GM12878 (cell line): ENCODE measurements at regions not wholly inside any gene's neighbourhood (a gene's known extent, or its start where the extent isn't known, plus 50 kb on each side); places are given as distances from the start of the nearest gene placed in this dataset.

Experiments
- ATAC-seq: fragments of 200-7000 bp; cut with Tn5 transposase; 3 replicates; pipeline ENCODE4 v1.9.1; 2020; ENCODE audit warnings: mild to moderate bottlenecking, moderate library complexity
- BruUV-seq: library from RNA; stranded (reverse); fragments of 400-500 nt; replicated peaks from 2 replicates; lab custom pipeline; 2021; lab: Mats Ljungman, UMichigan
- CTCF ChIA-PET: fragments of 300-600 bp; sonication (Branson Sonifier 250); formaldehyde crosslinking; extraction: SDS; loops from one replicate; lab custom pipeline; 2021; ENCODE audit warnings: inconsistent platforms; lab: Yijun Ruan, JAX
- POLR2A ChIA-PET: fragments of 350-600 bp; formaldehyde crosslinking; extraction: SDS; loops from one replicate; lab custom pipeline; 2021; ENCODE audit warnings: inconsistent platforms; lab: Charles Lee
- RAD21 ChIA-PET: fragments of 300-600 bp; sonication (Branson Sonifier 250); formaldehyde crosslinking; loops from one replicate; lab custom pipeline; 2023; ENCODE audit warnings: antibody characterized with exemption; ENCODE audit not compliant: unreplicated experiment; lab: Charles Lee
- SMC1A ChIA-PET: fragments of 300-600 bp; sonication (Branson Sonifier 250); formaldehyde crosslinking; loops from one replicate; lab custom pipeline; 2023; ENCODE audit not compliant: unreplicated experiment, uncharacterized antibody; lab: Charles Lee
- DNase-seq: peaks from one replicate; pipeline ENCODE4 v3.0.0-alpha.2; 2011; ENCODE audit warnings: low read depth, low spot score
- FAIRE-seq: peaks from 3 replicates; lab custom pipeline; 2011; peaks lifted over from hg19 to GRCh38; lab: Jason Lieb, UNC
- H2AFZ ChIP-seq: 2 replicates; pipeline ENCODE4 v1.6.0; 2011; ENCODE audit warnings: low read depth, low read length, control low read depth; ENCODE audit not compliant: control insufficient read depth
- H3K27ac ChIP-seq: 2 replicates; pipeline ENCODE4 v1.5.1; 2011; ENCODE audit warnings: control low read depth; ENCODE audit not compliant: control insufficient read depth, insufficient read depth
- H3K27me3 ChIP-seq, 2 experiments: replicated peaks in 1 of 2; 2 replicates each; pipeline versions ENCODE4 v1.6.0 to v1.6.1; 2011; ENCODE audit warnings: low read length in 1 of 2; ENCODE audit not compliant: control insufficient read depth in 2 of 2, insufficient read depth in 2 of 2
- H3K36me3 ChIP-seq, 2 experiments: 2 replicates each; pipeline ENCODE4 v1.5.1; 2011; ENCODE audit warnings: low read length in 1 of 2; ENCODE audit not compliant: control insufficient read depth in 2 of 2, insufficient read depth in 2 of 2
- H3K4me1 ChIP-seq: 2 replicates; pipeline ENCODE4 v1.6.1; 2011; ENCODE audit warnings: mild to moderate bottlenecking, low read length, moderate library complexity, mixed read lengths; ENCODE audit not compliant: control insufficient read depth, insufficient read depth
- H3K4me2 ChIP-seq: 2 replicates; pipeline ENCODE4 v1.6.0; 2011; ENCODE audit warnings: control low read depth; ENCODE audit not compliant: control insufficient read depth, insufficient read depth
- H3K4me3 ChIP-seq: fragments of 200-600 bp; sonication (generic); 2 replicates; pipeline ENCODE4 v1.5.1; 2016
- H3K79me2 ChIP-seq: 2 replicates; pipeline ENCODE4 v1.6.0; 2011; ENCODE audit warnings: low read length; ENCODE audit not compliant: control insufficient read depth, insufficient read depth
- H3K9ac ChIP-seq: 2 replicates; pipeline ENCODE4 v1.8.0; 2011; ENCODE audit warnings: low read length, control low read depth, mixed read lengths; ENCODE audit not compliant: control insufficient read depth, insufficient read depth
- H3K9me3 ChIP-seq: replicated peaks from 3 replicates; pipeline ENCODE4 v1.5.1; 2011; ENCODE audit warnings: mild to moderate bottlenecking, low read length; ENCODE audit not compliant: control insufficient read depth, insufficient read depth
- H4K20me1 ChIP-seq: 2 replicates; pipeline ENCODE4 v1.6.0; 2011; ENCODE audit not compliant: control insufficient read depth, insufficient read depth
- CEBPB ChIP-seq, 2 experiments: fragments of 150-350 bp in 1 of 2; IDR thresholded peaks; 2 replicates each; pipeline ENCODE4 v1.6.1; 2012 to 2014; ENCODE audit warnings: low read depth in 2 of 2, low read length in 2 of 2, borderline replicate concordance in 1 of 2, inconsistent platforms in 1 of 2
- ETV6 ChIP-seq, 2 experiments: fragments of 450-650 bp in 1 of 2; IDR thresholded peaks in 1 of 2; conservative IDR thresholded peaks in 1 of 2; 2 replicates each; pipeline ENCODE4 v1.6.1; 2014; ENCODE audit warnings: antibody characterized with exemption in 1 of 2, borderline replicate concordance in 1 of 2, low read depth in 1 of 2, mild to moderate bottlenecking in 1 of 2, moderate library complexity in 1 of 2
- RELA ChIP-seq: fragments of 450-650 bp; IDR thresholded peaks from 2 replicates; pipeline ENCODE4 v1.8.0; 2014; ENCODE audit warnings: borderline replicate concordance; ENCODE audit not compliant: partially characterized antibody
- SREBF1 ChIP-seq: IDR thresholded peaks from 2 replicates; pipeline ENCODE4 v1.6.1; 2012; ENCODE audit warnings: mild to moderate bottlenecking, low read length
- WGBS: methylation state at CpG from one replicate; pipeline ENCODE4 v1.1.6; 2016; ENCODE audit warnings: low lambda C conversion rate; ENCODE audit not compliant: insufficient replicate concordance, insufficient coverage; ENCODE audit errors: missing lambda C conversion rate; 5-methylcytosine and 5-hydroxymethylcytosine counted together
- in situ Hi-C: fragments of 300-500 bp; cut with MboI; formaldehyde crosslinking; loops from 9 replicates; pipeline ENCODE4 v1.14.3; 2018; ENCODE audit warnings: mixed read lengths
- intact Hi-C: fragments of 100-400 bp; cut with micrococcal nuclease; formaldehyde crosslinking; loops from one replicate; pipeline ENCODE4 v1.14.2; 2022; ENCODE audit not compliant: unreplicated experiment
- TF ChIP-seq, protein P1 (sequence below): IDR thresholded peaks from 2 replicates; pipeline ENCODE4 v1.6.1; 2012; ENCODE audit warnings: low read depth, low read length, improper control_type of control experiment
- TF ChIP-seq, protein P2 (sequence below): fragments of 450-650 bp; IDR thresholded peaks from 2 replicates; pipeline ENCODE4 v1.6.1; 2017; ENCODE audit warnings: mild to moderate bottlenecking
- TF ChIP-seq, protein P3 (sequence below): fragments of 450-650 bp; conservative IDR thresholded peaks from 2 replicates; pipeline ENCODE4 v1.6.1; 2017; ENCODE audit warnings: mild to moderate bottlenecking, moderate library complexity

DNA sequence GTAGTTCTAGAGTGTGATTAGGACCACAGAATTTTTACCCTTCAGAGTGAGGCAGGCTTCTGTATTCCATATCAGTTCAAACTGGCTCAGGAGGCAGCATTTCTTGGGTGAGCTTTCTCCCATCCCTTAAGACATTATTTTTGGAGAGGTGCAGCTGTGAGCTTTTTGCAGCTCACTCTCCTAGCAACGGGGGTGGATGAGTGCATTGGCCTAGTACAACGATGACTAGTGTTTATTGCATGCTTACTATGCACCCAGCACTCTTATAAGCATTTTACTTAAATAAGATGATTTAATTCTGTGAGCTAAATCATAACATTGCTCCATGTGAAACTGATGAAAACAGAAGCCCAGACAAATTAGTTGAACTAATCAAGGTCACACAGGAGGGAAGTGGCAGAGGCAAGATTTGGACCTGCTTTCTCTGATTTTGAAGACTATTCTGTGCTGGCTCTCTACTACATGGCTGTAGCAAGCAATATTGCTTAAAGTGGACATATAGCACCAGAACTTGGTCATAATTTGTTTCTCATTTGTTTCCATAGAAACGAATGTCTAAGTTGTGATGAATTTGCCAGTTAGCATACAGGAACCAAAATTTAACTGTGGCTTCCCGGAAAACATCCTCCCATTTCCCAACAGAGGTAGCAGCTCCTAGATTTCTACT is 372.1 kb upstream of the RIOK2 start:
- Histone ChIP-seq H3K9me3 (no peaks in the 10 kb centered on the region), H4K20me1 (no peaks in the 10 kb centered on the region), H3K79me2 (no peaks in the 10 kb centered on the region), H3K36me3 (no peaks in the 10 kb centered on the region), H3K27me3 (no peaks in the 10 kb centered on the region), H3K27ac (no peak overlapping the region), H3K9ac (no peak overlapping the region), H3K4me1 (no peaks in the 10 kb centered on the region), H3K4me3 (no peak overlapping the region), H2AFZ (no peak overlapping the region), H3K4me2 (no peak overlapping the region)
- WGBS, result 37% methylated on average over 4 of the region's 4 CpGs
- BruUV-seq, result no TSS peak
- ChIA-PET SMC1A (no interaction called here), RAD21 (no interaction called here), POLR2A (no interaction called here), CTCF (no interaction called here)
- ATAC-seq (no peak), DNase-seq (no peak), FAIRE-seq (no peak)
- intact Hi-C loops, result no loop called here
- TF ChIP-seq, protein P1, sequence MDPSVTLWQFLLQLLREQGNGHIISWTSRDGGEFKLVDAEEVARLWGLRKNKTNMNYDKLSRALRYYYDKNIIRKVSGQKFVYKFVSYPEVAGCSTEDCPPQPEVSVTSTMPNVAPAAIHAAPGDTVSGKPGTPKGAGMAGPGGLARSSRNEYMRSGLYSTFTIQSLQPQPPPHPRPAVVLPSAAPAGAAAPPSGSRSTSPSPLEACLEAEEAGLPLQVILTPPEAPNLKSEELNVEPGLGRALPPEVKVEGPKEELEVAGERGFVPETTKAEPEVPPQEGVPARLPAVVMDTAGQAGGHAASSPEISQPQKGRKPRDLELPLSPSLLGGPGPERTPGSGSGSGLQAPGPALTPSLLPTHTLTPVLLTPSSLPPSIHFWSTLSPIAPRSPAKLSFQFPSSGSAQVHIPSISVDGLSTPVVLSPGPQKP, result no peak
- TF ChIP-seq, protein P2, sequence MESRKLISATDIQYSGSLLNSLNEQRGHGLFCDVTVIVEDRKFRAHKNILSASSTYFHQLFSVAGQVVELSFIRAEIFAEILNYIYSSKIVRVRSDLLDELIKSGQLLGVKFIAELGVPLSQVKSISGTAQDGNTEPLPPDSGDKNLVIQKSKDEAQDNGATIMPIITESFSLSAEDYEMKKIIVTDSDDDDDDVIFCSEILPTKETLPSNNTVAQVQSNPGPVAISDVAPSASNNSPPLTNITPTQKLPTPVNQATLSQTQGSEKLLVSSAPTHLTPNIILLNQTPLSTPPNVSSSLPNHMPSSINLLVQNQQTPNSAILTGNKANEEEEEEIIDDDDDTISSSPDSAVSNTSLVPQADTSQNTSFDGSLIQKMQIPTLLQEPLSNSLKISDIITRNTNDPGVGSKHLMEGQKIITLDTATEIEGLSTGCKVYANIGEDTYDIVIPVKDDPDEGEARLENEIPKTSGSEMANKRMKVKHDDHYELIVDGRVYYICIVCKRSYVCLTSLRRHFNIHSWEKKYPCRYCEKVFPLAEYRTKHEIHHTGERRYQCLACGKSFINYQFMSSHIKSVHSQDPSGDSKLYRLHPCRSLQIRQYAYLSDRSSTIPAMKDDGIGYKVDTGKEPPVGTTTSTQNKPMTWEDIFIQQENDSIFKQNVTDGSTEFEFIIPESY, result no peak
- TF ChIP-seq ETV6 (conservative IDR thresholded peaks at IDR 0.05 in 1 of 2, IDR thresholded peaks at IDR 0.05 in 1 of 2; ENCODE audit: borderline replicate concordance in 1 of 2, low read depth in 1 of 2) (no peak), CEBPB (IDR thresholded peaks at IDR 0.05; ENCODE audit: borderline replicate concordance in 1 of 2, low read depth in 2 of 2, low read length in 2 of 2) (no peak), RELA (no peak), SREBF1 (no peak)
- TF ChIP-seq, protein P3, sequence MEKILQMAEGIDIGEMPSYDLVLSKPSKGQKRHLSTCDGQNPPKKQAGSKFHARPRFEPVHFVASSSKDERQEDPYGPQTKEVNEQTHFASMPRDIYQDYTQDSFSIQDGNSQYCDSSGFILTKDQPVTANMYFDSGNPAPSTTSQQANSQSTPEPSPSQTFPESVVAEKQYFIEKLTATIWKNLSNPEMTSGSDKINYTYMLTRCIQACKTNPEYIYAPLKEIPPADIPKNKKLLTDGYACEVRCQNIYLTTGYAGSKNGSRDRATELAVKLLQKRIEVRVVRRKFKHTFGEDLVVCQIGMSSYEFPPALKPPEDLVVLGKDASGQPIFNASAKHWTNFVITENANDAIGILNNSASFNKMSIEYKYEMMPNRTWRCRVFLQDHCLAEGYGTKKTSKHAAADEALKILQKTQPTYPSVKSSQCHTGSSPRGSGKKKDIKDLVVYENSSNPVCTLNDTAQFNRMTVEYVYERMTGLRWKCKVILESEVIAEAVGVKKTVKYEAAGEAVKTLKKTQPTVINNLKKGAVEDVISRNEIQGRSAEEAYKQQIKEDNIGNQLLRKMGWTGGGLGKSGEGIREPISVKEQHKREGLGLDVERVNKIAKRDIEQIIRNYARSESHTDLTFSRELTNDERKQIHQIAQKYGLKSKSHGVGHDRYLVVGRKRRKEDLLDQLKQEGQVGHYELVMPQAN, result no peak
- in situ Hi-C loops, result no loop called here
